LNCAP (cell line): ENCODE measurements at regions not wholly inside any gene's neighbourhood (a gene's known extent, or its start where the extent isn't known, plus 50 kb on each side); places are given as distances from the start of the nearest gene placed in this dataset.

ENCODE experiments used
- CTCF ChIP-seq: fragments of 450-650 bp; IDR thresholded peaks from 2 replicates; pipeline ENCODE4 v1.5.1; 2017; ENCODE audit warnings: mild to moderate bottlenecking

- no peak for TF ChIP-seq CTCF
Observed at GRCh38 chr20:53800418-53800817, 206.8 kb upstream of the ZNF217 start.

GRCh38 chr20:53797085-53797484 lies 203.4 kb upstream of the ZNF217 start:
- TF ChIP-seq CTCF, result no peak

- no peak for TF ChIP-seq CTCF
Observed at GRCh38 chr20:53795170-53795569, 201.5 kb upstream of the ZNF217 start.

GRCh38 chr20:53794529-53795115 lies 201.0 kb upstream of the ZNF217 start:
- TF ChIP-seq CTCF, result no peak

- no peak for TF ChIP-seq CTCF
Observed at GRCh38 chr20:53793783-53794383, 200.2 kb upstream of the ZNF217 start.

- TF ChIP-seq CTCF, result no peak
Observed at GRCh38 chr20:53792946-53793536, 199.4 kb upstream of the ZNF217 start.

GRCh38 chr20:53789989-53790675 lies 196.5 kb upstream of the ZNF217 start:
- TF ChIP-seq CTCF, result no peak
